ENCODE measurements at regions not wholly inside any gene's neighbourhood (a gene's known extent, or its start where the extent isn't known, plus 50 kb on each side); places are given as distances from the start of the nearest gene placed in this dataset.

DNA sequence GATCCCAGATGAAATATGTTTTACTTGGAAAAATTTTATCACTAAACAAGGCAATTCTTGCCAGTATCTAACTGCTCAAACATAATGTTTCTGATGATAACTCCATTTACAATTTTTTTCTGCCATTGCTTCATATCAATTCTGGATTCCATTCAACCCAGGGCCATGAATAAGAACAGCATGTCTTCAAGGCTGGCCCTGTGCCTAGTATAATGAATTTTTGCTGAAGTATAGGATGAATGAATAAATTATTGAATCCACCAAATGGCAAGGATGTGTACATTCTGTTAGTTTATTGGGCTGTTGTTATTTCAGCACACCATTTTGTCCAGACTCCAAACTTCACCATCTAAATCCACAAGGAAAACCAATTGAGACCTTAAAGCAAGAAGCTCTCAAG is 414.7 kb downstream of the HS3ST3B1 start:
- no peak for DNase-seq

DNA sequence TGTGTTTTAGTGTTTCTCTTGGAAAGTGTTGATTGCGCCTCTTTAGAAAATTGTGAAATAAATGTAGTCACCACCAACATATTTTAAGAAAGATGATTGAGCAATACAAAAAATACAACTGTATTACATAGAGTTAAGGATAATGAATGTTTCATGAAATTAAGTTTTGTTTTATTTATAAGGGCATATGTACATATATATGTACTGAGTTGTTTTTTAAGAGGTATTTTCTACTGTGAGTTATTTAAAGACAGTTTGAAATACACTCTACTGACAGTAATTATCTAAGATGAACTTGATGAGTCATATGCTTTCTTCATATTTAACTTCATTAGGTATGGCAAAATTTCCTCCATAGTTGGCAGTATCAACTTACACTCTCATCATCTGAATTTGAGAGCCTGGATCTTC is 411.7 kb downstream of the HS3ST3B1 start:
- DNase-seq = no peak

DNA sequence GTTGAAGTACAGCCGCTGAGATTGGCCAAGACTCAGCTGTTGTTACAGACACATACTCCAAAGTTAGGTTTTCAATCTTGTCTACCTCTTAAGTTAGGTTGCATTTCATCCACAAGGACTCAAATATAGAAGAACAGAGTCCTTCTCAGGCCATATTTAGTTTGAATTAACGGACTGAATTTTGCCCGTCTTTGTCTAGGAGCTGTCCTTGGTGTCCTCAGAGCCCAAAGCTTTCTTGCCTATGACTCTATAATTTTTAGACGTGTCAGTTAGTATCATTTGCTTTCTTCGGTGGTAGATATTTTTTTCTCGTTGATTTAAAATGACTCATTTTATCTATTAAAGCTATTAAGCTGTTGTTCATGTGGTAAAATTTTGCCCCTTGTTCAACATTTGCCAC is 403.2 kb downstream of the HS3ST3B1 start:
- DNase-seq = no peak

DNA sequence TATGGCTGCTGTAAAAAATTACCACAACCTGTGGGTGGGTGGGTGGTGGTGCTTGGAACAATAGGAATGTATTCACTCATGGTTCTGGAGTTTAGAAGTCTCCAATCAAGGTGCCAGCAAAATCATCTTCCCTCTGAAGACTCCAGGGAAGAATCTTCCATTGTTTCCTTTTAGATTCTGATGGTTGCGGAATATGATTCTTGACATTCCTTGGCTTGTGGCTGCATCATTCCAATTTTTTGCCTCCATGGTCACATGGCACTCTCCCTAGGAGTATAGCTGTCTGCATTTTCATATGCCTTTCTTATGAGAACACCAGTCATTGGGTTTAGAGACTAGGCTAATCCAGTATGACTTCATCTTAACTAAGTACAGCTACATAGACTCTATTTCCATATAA is 401.0 kb downstream of the HS3ST3B1 start:
- DNase-seq = no peak

DNA sequence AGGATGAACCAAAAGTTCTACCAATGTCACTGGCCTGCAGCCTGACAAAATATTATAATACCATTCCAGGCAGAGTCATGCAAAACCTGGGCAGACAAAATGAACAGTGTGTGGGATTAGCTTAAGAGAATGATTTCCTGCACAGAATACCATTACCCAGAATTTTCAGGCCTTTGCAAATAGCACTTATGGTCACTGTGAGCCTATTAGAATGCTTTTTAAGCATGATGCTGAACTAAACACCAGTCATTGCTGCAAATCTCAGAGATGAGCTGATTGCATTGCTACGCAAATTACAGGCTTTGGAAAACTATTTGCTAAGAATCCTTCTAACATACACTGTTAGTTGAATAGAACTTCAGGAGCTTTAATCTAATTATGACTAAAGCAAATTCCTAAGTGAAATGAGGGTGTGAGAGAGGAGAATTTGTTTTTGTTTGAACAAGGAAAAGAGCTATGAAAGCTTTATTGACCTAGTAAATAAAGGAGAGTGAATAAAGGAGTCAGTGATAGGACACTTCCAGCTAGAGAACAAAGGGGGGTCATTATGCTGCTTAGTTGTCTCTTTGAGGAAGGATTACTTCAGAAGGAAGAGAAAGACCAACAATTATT is 398.8 kb downstream of the HS3ST3B1 start:
- no peak for DNase-seq

DNA sequence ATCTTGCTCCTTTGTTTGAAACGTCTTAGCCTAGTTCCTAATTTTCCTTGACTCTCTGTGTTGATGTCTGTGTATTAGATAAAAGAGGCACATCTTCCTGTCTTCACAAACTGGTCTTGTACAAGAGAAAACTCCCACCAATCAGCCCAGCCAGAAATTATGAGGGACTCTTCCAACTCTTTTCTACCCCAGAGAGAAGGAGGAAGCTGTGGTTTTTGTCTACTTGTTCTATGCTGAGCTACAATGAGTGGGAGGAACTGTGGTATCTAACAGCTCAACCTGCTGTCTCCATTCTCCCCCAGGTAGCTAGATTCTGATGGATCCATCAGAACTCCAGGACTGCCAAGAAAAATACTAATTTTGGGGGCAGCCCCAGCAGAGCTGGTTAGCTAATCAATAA is 392.5 kb downstream of the HS3ST3B1 start:
- DNase-seq = no peak

DNA sequence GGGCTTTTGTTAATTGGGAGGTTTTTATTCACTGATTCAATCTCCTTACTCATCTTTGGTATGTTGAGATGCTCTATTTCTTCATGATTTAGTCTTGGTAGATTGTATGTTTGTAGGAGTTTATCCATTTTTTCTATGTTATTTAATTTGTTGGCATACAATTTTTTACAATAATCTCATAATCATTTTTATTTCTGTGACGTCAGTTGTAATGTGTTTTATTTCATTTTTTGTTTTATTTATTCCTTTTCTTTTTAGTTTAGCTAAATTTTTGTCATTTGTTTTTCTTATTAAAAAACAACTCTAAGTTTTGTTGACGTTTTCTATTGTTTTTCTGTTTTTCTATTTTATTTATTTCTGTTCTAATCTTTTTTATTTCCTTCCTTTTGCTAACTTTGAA is 389.8 kb downstream of the HS3ST3B1 start:
- DNase-seq = no peak

DNA sequence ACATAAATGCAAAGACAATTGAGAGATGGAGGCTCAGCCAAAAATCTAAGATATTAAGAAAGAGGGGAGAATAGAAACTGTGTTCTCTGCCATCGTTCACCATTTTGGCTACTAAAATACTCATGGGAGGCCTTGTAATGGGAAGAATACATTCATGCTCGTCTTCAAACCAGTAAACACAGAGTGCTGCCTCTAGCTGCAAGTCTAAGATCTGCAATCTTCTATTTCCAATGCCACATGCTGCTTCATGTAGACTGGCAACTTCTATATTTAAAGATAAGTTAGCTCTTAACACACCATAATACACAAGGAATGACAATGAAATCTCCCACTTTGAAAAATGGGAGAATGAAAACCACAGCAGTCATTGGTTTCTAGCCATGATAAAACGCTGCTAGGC is 387.3 kb downstream of the HS3ST3B1 start:
- DNase-seq = no peak

DNA sequence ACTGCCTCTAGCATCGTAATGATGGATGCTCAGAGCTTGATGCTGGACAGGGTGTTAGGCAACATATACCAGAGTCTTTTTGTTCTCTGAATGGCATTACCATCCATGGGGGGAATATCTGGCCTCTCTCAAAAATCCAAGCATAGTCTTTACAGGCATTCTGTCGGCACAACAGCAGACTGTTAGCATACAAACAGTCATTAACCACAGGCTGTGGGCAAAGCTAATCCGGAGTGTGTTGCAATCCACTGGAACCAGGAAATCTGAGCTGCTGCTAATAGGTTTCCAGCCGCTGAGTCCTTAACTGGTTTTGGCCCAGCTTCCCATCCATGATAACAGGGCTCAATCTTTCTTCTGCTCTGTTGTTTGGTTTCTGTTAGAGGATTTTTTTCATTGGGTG is 371.9 kb downstream of the HS3ST3B1 start:
- no peak for DNase-seq

DNA sequence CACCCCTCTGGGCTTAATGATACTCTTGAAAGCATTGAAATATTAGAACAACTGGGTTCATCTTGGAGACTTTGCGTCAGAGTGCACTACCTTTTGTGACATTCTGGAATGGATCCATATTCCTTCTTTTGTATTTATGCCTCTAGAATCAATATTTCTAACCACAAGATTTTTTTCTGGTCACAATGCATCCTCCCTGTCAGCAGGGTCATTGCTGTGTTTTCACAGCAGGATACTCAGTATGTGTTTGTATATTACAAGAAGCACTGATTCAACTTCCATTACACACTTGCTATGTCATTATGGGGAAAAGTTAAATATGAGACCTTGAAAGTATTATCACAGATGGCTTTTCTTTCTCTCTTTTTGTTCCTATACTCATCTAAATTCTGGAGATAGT is 370.0 kb downstream of the HS3ST3B1 start:
- DNase-seq = no peak

DNA sequence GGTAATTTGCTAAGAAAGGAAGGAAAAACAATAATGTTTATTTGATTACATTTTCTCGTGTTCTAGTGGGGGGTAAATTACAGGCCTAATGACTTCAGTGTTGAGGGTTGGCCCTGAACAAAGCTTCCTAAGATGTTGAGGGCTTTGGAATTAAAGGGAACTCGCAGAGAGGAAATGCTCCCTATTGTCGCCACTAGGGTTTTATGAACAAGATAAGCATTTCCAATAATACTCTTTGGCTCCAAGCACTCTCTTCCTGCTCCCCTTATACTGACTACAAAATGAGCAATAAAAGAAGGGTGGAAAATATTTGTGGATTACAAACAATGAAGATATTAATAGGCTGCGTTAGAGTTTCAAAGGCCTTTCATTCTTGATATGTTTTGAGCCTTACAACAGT is 363.6 kb downstream of the HS3ST3B1 start:
- no peak for DNase-seq

DNA sequence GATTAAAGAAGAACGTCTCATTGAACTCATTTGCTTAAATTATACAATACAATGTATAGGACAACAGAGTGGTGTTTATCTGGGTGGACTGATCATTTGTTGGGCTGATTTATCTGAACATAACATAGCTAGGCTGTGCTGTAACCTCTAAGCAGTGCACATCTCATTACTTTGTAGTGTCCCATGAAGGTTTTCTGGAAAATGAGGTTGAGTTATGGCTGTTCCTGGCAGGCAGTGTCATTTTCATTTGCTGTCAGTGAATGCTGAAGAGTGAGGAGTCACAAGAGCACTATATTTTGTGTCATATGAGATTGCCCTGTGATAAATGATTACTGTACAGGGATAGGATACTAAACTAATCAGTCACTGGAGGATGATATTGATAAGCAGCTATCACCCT is 340.2 kb downstream of the HS3ST3B1 start:
- DNase-seq = no peak

DNA sequence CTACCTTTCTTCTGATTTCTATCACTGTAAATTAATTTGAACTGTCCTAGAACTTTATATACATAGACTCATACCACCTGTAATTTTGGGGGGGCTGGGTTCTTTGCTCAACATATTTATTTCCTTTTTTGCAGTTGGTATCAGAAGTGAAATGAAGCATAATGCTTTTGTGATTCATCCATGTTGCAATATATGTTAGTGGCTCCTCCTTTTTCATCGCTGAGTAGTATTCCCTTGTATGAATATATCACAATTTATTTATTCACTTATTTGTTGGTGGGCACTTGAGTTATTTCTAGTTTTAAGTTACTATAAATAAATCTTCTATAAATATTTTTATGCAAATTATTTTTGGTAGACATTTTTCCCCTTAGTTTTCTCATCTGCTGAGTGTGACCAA is 336.4 kb downstream of the HS3ST3B1 start:
- DNase-seq = no peak

DNA sequence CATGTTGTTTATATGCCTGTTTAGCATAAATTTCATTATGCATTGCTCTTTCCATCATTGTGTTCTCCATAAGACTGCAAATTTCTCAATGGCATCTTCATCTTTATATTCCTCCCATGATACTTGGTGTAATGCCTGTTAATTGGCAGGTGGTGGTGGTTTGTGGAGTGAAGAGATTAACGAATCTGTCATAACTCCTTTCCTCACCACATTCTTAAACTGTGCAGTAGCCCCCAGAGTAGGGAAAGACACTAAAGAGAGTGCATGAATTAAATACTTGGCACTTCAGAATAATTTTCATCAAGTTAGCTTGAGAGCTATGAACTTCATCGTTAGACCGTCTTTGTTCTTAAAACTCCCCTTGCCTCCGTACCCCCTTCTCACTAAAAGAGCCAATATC is 329.7 kb downstream of the HS3ST3B1 start:
- no peak for DNase-seq

DNA sequence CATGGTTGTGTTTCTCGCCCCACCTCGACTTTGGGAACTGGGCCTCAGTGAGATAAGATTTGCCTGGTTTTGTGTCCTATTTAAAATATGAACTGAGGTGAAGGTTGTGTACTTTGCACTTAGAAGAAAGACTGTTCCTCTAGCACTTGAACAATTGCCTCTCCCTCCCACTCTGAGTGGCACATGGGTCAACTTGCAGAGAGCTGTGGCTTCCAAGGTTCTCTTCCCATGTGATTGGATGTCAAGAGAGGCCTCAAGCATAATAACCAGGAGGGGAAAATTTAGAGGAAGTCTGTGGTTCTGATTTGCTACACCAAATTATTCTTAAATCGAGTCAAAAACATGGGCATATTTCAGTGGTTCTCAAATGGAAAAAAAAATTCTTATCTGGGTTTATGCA is 329.2 kb downstream of the HS3ST3B1 start:
- no peak for DNase-seq

DNA sequence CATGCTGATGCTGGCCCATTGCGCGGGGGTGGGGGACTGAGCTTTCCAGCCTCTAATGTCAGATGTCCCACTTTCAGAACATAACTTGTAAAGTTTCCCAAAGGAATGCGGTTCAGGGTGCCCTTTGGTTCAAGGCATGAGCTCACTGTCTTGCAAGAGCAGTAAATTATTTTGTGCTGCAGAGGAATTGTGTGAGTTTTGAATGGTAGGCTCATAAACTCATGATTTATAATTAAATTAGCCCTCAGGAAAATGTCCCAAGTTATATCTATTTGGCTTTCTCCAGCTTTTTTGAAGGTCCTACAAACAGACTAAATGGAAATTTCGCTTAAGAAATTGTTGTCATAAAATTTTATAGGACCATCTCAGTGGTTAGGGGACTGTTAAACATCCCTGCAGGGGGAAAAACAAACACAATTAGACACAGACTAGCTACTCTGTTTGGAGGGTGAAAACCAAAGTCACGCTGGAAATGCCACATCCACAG is 321.8 kb downstream of the HS3ST3B1 start:
- DNase-seq = no peak

DNA sequence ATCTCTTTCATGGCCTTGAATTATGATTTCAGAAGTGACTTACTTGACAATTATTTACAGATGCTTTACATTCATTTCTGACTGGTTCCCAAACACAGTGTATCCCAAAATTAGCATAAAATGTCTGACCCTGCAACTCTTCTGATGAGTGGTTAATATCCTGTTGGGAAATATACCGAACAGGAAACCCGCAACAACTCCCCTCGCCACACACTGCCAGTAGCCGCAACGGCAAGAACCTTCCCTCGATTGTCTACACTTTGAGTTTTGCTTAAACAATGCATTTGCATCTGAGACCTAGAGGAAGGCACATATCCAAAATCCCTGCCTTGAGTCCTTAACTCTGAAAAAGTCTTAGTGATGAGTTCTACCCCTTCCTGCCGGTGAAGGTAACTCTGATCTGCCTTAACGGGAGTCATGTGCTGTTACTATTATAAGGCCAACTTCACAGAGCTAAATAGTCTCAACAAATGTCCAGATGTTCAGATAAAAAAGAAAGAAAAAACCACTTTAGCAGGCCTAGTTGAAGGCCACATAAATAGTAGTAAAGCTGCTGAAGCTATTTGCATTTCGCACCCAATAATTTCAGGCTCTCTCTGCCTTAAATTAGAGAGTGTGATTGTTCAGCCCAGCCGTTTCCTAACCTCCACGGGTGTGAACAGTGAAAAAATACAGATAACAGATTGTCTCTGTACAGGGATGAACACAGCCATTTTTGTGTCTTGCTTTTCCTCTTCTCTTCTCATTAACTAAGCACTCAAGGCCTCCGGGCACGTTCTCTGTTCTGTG is 321.1 kb downstream of the HS3ST3B1 start:
- no peak for DNase-seq

DNA sequence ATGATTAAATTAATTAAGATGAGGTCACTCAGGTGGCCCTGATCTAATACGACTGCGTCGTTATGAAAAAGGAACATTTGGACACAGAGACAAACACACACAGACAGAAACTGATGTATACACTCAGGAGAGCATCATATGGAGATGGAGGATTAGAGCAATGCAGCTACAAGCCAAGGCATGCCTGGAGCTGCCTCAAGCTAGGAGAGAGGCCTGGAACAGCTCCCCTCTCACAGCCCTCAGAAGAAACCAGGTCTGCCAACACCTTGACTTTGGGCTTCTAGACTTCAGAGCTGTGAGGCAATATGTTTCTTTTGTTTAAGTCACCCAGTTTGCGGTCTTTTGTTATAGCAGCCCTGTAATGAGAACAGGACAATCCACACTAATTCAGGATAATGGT is 318.9 kb downstream of the HS3ST3B1 start:
- DNase-seq = no peak

DNA sequence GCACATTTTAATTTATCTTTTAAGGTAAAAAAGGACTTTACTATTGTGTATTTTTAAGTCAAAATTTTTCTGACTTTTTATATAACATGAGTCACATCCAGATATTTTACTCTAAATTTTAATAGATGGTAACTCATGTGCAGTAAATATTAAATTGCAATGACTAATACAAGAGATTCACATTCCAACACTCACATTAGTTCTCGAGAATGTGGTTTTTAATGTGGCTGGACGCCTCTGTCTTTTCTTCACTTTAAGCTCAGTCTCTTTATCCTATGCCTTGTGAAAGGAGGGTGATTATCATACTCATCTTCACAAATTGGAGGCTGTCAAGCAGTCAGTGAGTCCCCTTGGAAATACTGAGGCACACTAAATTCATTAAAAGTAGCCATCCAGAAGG is 315.6 kb downstream of the HS3ST3B1 start:
- DNase-seq = no peak

DNA sequence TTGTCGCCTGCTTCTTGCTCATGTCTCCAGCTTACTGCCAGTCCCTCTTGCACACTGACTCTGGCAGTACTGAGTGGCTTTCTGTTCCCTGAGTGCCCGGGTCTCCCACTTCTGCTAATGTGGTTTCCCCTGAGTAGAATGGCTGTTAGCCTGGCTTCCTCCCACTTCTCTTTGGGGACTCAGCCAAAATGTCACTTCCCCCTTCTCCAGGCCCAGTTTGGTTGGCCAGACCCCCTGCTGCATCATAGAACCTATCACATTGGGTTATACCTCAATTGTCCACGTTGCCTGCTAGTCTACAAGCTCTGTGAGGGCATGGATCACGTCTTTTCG is 304.4 kb downstream of the HS3ST3B1 start:
- DNase-seq = no peak

DNA sequence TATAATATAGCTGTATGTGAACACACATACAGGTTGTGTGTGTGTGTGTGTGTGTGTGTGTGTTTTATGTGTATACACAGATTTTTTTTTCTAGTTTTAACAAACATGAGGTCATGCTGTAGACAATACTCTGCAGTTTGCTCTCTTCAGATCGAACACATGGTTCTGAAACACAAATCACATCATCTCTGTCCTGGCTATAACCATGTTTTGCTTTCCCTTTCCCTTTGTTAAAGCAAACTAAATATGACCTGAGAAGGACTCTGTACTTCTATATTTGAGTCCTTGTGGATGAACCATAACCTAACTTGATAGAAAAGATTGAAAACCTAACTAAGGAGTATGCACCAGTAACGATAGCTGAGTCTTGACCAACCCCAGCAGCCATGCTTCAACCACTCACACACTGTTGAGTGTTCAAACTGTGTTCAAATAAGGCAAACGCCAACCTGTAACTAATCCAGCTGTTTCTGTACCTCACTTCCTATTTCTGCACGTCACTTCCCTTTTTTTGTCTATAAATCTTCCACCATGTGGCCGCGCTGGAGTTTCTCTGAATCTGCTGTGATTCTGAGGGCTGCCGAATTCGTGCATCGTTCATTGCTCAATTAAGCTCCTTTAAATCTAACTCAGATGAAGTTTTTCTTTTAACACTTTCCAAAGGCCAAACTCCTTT is 303.8 kb downstream of the HS3ST3B1 start:
- DNase-seq = no peak

DNA sequence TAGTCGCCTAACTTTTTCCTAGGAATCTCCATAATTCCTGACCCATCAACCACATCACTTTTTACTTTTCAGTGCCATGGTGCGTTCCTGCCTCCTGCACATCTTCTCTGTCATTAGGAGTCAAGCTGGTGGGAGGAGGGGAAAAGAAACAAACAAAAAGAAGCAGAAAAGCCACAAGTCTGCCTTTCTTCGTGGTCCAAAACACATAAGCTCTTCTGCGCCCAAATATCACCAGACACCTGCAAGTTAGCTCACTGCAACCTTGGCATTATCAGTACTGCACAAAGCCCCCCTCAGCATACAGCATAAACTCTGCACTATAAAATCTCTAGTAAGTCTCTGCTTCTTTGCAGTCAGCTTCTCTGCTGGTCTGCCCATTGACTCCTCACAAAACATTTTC is 295.3 kb downstream of the HS3ST3B1 start:
- DNase-seq = no peak

DNA sequence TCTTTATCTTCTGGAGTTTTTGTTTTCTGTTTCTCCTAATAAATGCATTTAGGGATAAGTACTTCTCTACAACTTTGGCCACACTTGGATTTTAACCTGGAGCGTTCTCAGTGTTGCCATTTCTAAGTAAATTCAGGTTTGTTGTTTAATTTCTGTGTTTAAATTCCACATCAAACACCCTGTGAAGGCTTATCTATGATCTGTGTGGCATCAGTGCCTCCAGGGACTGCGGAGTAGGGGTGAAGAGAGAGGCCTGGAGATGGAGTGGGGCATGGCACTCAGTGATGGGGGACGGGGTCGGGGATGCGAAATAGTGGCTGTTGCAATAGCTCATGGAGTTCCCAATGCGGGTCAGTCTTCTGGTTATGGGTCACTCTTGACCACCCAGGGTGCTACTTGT is 294.8 kb downstream of the HS3ST3B1 start:
- DNase-seq = no peak

DNA sequence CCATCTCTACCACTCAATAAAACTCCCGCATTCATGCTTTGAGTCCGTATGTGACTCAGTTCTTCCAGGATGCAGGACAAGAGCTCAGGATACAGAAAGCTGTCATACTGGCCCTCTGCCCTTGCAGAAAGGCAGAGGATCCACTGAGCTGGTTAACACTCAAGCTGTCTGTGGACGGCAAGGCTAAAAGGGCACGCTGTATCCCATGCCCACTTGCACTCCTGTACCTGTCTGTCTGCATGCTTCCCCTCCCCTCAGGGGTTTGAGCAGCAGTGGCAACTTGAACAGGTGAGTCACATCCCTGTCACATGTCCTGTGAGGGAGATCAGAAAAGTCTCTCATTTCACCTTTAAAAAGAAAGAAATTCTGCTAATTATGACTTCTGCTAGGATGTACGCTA is 293.8 kb downstream of the HS3ST3B1 start:
- no peak for DNase-seq
